HG03575 (cell line): ENCODE measurements at regions not wholly inside any gene's neighbourhood (a gene's known extent, or its start where the extent isn't known, plus 50 kb on each side); places are given as distances from the start of the nearest gene placed in this dataset.

Experiments used
- ATAC-seq: cut with Tn5 transposase; IDR thresholded peaks from one replicate; pipeline ENCODE4 v1.9.1; 2021; ENCODE audit not compliant: unreplicated experiment, insufficient number of reproducible peaks, low FRiP score; ENCODE audit errors: extremely low read depth

GRCh38 chr19:29364999-29365398, 152.0 kb upstream of the UQCRFS1 start:
- ATAC-seq = no peak

- ATAC-seq = no peak
Measured at GRCh38 chr19:29365836-29366417, 153.0 kb upstream of the UQCRFS1 start.

- no peak for ATAC-seq
Measured at GRCh38 chr19:29366757-29367156, 153.8 kb upstream of the UQCRFS1 start.

DNA sequence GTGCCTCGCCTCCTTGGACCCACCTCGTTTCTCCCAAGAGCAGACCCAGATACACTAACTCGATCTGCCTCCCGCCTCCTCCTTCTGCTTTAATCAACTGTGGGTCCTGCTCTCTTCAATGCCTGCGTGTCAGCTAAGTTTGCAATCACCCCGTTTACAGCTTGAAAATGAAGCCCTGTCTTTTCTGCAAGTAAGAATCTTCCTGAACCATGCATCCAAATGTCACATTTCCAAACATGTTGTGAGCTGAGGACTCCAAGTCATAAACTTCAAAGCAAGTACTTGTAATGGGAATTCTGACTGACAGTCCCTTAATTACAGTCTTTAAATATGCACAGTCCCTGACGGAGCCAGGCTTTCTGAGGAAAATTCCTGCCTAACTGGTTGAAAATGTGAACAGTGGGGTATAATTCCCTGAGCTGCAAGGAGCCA, 154.9 kb upstream of the UQCRFS1 start:
- no peak for ATAC-seq

DNA sequence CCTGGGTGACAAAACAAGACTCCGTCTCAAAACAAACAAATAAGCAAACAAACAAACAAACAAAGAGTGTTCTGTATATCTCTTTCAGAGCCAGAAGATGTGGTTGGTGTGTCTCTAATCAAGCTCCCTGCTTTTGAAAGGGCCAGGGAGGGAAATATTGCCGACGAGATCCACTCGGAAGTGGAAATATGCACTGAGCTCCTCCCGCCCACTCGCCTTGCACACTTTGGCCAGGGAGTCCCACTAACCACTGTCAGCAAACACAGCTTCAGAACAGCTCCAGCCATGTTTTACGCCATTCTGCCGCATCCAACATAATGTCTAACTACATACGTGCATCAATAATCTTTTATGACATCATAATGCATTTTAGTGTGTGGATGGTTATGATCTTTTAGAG, 155.5 kb upstream of the VSTM2B start:
- ATAC-seq = no peak

DNA sequence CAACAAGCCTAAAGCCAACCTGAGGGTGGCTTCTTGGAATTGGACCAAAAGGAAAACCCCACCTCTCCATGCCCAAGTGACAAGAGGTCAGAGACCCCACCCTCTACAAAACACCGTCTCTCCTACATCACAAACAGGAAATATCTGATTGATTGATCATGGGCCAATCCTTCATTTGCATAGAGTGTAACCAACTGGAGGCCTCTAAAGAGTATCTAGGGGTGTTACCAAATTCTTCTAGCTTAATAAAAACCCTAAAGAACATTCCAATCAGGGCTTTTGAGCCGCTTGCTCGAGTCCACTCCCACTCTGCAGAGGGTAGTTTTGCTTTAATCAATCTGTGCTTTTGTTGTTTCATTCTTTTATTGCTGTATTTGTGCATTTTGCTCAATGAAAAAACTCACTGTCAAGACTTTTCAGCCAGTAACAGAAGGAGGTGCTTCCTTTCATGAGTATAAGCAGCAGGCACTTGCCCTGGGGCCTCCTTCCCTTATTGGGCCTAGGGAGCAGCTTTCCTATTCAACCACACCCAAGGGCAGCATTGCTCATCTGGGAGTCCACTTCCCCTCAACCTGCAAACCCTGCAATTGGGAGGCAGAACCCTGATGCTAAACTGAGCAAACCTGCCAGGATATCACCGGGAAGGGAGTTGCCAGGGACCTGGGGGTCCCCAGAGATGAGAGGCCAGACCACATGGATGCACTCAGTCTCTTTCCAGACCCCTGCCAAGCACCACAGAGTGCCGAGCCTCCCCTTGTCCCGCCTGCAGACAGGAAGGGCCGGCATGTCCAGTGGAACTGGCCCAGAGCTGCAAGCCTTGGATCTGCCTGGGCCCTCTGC, 154.3 kb upstream of the VSTM2B start:
- ATAC-seq = no peak

- ATAC-seq = no peak
Measured at GRCh38 chr19:29372091-29372415, 153.7 kb upstream of the VSTM2B start.

DNA sequence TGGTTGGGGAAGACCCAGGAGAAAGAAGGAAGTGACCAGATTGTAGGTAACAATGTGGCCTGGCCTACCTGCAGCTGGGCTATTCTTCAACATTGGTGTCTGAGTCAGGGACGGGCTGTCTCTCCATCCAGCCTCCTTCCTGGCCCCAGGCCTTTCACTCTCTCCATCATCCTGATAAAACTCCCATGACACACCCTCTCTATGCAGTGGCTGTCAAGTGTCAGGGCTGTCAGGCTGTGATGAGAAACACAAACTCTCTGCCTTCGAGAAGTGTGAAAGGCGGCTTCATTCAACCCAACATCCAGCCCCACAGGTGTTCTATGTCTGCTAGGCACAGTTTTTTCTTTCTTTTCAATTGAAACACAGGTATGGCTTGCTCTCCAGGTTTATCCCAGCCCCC, 153.3 kb upstream of the VSTM2B start:
- no peak for ATAC-seq

GRCh38 chr19:29372921-29373797, 152.6 kb upstream of the VSTM2B start:
- no peak for ATAC-seq

DNA sequence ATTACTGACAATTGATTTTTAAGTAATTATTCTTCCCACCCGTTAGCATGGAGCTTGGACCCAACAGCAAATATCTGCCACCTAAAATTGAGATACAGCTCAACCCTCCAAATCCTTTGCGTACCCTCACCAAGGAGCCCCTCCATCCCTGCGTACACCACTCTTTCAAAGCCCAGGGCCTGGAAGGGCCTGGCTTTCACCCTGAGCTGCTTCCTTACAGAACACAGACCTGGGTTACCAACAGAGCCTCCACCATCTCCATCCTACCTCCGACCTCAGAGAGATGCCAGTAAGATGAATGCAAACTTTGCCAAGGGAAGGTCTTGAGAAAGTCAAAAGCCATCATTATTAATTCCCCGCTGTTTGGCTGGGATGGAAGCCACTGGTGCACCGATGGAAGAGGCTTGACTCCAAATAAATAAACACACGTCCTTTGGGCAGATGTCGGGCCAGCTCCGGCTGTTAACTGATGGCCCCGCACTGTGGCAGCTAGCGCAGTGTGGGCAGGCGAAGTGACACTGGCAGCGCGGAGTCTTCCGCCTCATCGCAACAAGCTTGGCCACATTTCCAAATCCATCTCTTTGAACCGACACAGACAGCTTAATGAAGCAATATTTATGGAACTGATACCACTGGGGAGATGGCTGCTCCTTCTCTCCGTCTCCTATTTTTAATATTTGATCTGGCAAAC, 150.2 kb upstream of the VSTM2B start:
- no peak for ATAC-seq

DNA sequence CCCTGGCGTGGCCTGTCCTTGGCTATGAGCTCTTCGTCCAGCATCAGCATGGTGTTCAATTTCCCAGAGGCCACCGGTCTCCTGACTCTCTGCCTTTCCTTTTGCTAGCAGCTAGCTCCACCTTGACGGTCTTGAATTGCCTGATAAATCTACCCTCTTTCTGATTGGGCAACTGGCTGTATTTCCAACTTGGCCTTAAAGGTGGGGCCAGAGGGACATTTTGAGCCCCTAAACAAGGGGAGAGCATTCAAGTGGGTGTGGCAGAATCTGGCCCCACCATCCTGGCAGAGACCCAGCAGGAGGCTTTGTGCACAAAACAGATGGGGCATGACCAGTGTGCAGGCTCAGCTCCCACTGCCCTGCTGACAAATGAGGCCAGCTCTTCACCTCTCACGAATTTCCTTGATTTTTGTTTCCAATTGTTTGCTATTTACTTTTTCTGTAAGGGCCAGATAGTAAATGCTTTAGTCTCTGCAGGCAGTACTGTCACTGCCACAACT, 148.9 kb upstream of the VSTM2B start:
- no peak for ATAC-seq

- ATAC-seq = no peak
Measured at GRCh38 chr19:29378126-29378525, 147.7 kb upstream of the VSTM2B start.

- ATAC-seq = no peak
Measured at GRCh38 chr19:29378543-29379080, 147.2 kb upstream of the VSTM2B start.

DNA sequence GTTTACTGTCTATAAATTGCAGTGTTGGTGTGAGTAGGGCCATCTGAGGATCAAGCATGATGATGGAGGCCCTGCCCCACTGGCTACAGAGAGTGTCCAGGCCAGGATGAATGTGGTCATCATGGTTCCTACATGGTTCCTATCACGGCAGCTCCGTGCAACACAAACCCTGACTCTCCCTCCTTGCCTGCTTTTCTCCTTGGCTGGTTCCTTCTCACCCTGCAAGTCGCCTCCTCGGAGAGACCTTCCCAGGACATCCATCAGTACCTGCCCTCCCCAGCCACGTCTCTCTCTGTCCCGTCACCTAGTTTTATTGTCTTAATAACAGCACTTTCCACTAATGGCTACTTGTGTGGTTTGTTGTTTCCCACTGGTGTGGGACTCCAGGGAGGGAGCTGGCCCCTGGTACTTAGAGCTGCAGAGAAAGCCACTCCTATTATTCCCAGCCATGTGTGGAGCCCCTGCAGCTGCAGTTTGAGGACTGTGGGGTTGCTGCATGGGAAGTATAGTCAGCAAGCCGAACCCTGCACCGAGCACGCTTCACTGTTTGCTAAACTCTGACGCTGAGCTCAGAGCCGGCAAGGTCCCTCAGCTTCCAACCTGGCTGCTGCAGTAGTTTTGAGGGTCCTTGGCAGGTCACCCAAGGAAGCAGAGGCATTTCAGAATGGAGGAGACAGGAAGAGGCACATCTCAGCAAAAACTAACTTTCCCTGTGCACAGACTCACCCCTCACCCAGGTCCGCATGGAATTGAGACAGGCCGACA, 146.4 kb upstream of the VSTM2B start:
- no peak for ATAC-seq

DNA sequence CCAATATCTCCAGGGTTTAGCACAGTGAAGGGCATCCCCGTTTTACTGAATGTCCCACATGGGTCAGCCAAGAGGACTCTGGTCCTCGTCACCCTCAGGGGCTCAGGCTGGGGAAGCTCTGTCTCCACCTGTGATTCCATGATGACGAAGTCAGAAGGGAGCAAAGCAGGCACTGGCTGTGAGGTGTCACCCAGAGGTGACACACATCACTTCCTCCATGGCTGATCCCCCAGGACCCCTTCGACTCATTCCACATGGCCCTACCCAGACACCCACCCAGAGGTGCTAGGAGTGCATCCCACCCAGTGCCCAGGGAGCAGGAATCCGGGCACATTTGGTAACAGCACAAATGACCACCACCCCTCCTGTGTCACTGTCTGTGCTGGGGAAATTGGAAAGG, 145.2 kb upstream of the VSTM2B start:
- no peak for ATAC-seq

DNA sequence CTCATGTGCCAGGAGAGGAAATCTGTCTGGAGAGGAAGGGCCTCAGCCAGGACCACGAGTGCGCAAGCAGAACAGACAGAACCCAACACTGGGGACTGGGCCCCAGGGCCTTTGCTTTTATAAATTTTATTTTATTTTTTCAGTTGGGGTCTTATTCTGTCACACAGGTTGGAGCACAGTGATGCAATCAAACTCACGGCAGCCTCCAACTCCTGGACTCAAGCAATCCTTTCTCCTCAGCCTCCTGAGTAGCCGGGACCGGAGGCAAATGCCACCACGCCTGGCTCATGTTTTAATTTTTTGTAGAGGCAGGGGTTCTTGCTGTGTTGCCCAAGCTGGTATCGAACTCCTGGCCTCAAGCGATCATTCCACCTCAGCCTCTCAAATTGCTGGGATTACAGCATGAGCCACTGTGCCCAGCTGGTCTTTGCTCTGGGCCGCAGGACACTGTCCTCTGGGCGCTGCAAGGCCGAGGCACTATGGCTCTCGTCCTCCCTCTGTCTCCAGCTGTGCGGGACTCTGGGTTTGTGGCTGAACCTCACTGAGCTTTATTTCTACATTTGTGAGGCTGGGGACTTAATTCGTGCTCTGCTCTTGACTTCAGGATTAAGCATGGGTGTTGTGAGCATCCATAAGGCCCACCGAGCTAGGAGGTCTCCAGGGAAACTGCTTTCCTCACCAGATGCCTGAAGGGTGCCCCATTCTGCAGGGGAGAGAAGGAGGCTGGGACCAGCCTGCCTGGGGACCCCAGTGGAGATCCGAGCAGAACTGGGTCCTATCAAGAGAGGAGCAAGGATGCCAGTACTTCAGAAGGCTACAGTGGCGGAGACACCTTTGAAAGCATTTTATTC, 144.2 kb upstream of the VSTM2B start:
- ATAC-seq = no peak

DNA sequence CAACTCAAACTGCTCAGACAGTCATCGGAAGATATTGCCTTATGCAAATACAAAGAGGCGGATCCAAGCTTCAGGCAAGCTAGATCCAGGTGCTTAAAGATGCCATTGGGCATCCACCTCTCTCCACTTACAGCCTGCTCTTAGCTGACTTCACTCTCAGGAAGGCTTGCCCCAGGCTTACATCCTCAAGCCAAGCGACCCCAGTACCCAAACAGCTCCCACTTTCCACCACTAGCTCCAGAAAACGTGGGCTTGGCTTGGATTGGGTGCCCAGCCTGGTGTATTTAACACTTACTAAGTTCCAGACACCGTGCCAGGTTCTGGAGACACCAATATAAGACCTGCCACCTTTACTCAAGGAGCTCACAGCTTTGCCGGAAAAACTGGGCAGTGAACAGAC, 142.1 kb upstream of the VSTM2B start:
- ATAC-seq = no peak
